GM19025 (cell line): ENCODE measurements at regions not wholly inside any gene's neighbourhood (a gene's known extent, or its start where the extent isn't known, plus 50 kb on each side); places are given as distances from the start of the nearest gene placed in this dataset.

Experiments used
- ATAC-seq: cut with Tn5 transposase; IDR thresholded peaks from one replicate; pipeline ENCODE4 v1.9.1; 2021; ENCODE audit warnings: mild to moderate bottlenecking, low read depth, moderate library complexity; ENCODE audit not compliant: unreplicated experiment

- ATAC-seq = no peak
Observed at GRCh38 chr10:116792817-116793216, 50.5 kb upstream of the HSPA12A start.

GRCh38 chr10:116796469-116796868 is 52.8 kb upstream of the ENO4 start:
- no peak for ATAC-seq

DNA sequence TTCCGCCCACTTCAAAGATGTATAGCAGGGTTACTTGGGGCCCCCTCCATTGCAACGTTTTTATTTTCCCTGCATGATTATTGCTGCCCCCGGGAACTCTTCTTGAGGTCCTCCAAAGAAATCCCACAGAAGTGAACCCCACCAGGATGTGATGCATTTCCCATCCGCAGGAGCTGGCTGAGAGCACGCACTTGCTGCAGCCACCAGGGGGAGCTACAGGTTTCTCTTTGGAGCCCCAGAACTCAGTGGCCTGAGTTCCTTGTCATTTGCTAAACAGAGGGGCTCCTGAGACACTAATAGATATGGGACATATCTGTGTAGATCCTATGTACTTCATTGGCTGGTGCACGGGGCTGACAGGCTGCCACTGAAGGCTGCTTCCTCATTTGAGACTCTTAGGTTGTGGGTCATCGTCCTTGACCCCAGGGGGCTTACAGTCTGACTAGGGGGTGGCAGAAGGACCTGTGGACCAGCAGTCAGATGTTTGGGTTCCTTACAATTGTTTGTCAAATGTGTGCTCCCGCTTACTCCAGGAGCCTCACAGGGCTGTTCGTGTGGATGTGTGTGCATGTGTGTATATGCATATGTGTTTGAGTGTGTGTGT is 52.3 kb upstream of the ENO4 start:
- peak; percentile 81 for ATAC-seq

- ATAC-seq = no peak
Observed at GRCh38 chr10:116798859-116799258, 50.4 kb upstream of the ENO4 start.
